OCI-LY3 (cell line): ENCODE measurements at regions not wholly inside any gene's neighbourhood (a gene's known extent, or its start where the extent isn't known, plus 50 kb on each side); places are given as distances from the start of the nearest gene placed in this dataset.

Experiments used
- H2AFZ ChIP-seq: fragments of 200-600, 300-600 bp; shearing (Covaris generic); 2 replicates; pipeline ENCODE4 v1.6.0; 2014; ENCODE audit warnings: antibody characterized with exemption, low read depth, low read length
- H3K27ac ChIP-seq: fragments of 200-600, 300-600 bp; sonication (generic); 2 replicates; pipeline ENCODE4 v1.5.1; 2014; ENCODE audit warnings: mild to moderate bottlenecking, low read length, moderate library complexity, mixed read lengths
- H3K27me3 ChIP-seq: fragments of 200-600, 300-600 bp; sonication (generic); 2 replicates; pipeline ENCODE4 v1.6.1; 2014; ENCODE audit warnings: low read depth, low read length, mixed read lengths
- H3K36me3 ChIP-seq: fragments of 200-600, 300-600 bp; sonication (generic); replicated peaks from 2 replicates; pipeline ENCODE3; 2014; ENCODE audit warnings: low read depth, low read length, mixed read lengths
- H3K4me1 ChIP-seq: fragments of 300-600, 200-600 bp; sonication (generic); 2 replicates; pipeline ENCODE4 v1.6.1; 2014; ENCODE audit warnings: low read length, mixed read lengths
- H3K4me2 ChIP-seq: fragments of 200-600, 300-600 bp; sonication (generic); 2 replicates; pipeline ENCODE4 v1.6.1; 2014; ENCODE audit warnings: low read length, mixed read lengths
- H3K4me3 ChIP-seq: fragments of 300-600, 200-600 bp; sonication (generic); 2 replicates; pipeline ENCODE4 v1.5.1; 2014; ENCODE audit warnings: antibody characterized with exemption, mild to moderate bottlenecking, low read length, moderate library complexity
- H3K79me2 ChIP-seq: fragments of 300-600, 200-600 bp; shearing (Covaris generic); 2 replicates; pipeline ENCODE4 v1.6.1; 2014; ENCODE audit warnings: mild to moderate bottlenecking, low read length, mixed read lengths
- H3K9ac ChIP-seq: fragments of 300-600, 200-600 bp; shearing (Covaris generic); 2 replicates; pipeline ENCODE4 v1.6.0; 2014; ENCODE audit warnings: mild to moderate bottlenecking, low read length, moderate library complexity
- H3K9me3 ChIP-seq: fragments of 200-600, 300-600 bp; shearing (Covaris generic); 2 replicates; pipeline ENCODE4 v1.6.1; 2014; ENCODE audit warnings: low read length, mixed read lengths; ENCODE audit not compliant: insufficient read depth
- H4K20me1 ChIP-seq: fragments of 200-600, 300-600 bp; sonication (generic); 2 replicates; pipeline ENCODE4 v1.6.1; 2016; ENCODE audit warnings: low read length, mixed read lengths; ENCODE audit not compliant: insufficient read depth
- EZH2phosphoT487 ChIP-seq: fragments of 200-600 bp; shearing (Covaris generic); IDR thresholded peaks from 2 replicates; pipeline ENCODE4 v1.6.1; 2018; ENCODE audit warnings: antibody characterized with exemption, mixed run types, low read depth
- TF ChIP-seq, protein P1 (sequence below): fragments of 200-600, 300-600 bp; sonication (generic); IDR thresholded peaks from 2 replicates; pipeline ENCODE4 v1.5.1; 2014; ENCODE audit warnings: antibody characterized with exemption, low read length, low read depth

DNA sequence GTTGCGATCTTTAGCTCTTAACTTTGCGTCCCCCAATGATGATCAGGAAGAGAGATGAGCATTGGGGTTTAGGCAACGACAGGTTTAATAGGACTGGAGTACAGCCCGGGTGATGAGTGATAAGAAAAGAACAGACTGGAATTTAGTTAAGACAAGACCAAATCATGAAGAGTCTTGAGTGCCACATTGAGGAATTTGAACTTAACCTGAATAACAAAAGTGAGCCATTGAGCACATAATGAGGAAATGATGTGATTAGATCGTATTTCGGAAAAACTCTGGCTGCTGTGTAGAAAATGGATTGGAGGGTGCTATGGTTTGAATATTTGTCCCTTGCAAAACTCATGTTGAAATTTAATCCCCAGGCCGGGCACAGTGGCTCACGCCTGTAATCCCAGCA, 83.2 kb upstream of the MELK start:
- H3K36me3 ChIP-seq: no peaks in the 10 kb centered on the region
- H3K27ac ChIP-seq: no peak overlapping the region
- H3K4me3 ChIP-seq: no peak overlapping the region
- no peaks in the 10 kb centered on the region for H3K9me3 ChIP-seq
- H4K20me1 ChIP-seq: peaks cover 13% of the 10 kb centered on the region
- peaks cover 27% of the 10 kb centered on the region for H3K79me2 ChIP-seq
- no peak overlapping the region for H2AFZ ChIP-seq
- H3K4me2 ChIP-seq: no peak overlapping the region
- H3K27me3 ChIP-seq: no peaks in the 10 kb centered on the region
- no peak for TF ChIP-seq EZH2phosphoT487
- TF ChIP-seq, protein P1, sequence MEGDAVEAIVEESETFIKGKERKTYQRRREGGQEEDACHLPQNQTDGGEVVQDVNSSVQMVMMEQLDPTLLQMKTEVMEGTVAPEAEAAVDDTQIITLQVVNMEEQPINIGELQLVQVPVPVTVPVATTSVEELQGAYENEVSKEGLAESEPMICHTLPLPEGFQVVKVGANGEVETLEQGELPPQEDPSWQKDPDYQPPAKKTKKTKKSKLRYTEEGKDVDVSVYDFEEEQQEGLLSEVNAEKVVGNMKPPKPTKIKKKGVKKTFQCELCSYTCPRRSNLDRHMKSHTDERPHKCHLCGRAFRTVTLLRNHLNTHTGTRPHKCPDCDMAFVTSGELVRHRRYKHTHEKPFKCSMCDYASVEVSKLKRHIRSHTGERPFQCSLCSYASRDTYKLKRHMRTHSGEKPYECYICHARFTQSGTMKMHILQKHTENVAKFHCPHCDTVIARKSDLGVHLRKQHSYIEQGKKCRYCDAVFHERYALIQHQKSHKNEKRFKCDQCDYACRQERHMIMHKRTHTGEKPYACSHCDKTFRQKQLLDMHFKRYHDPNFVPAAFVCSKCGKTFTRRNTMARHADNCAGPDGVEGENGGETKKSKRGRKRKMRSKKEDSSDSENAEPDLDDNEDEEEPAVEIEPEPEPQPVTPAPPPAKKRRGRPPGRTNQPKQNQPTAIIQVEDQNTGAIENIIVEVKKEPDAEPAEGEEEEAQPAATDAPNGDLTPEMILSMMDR: no peak
- H3K9ac ChIP-seq: no peak overlapping the region
- peaks cover 33% of the 10 kb centered on the region for H3K4me1 ChIP-seq

DNA sequence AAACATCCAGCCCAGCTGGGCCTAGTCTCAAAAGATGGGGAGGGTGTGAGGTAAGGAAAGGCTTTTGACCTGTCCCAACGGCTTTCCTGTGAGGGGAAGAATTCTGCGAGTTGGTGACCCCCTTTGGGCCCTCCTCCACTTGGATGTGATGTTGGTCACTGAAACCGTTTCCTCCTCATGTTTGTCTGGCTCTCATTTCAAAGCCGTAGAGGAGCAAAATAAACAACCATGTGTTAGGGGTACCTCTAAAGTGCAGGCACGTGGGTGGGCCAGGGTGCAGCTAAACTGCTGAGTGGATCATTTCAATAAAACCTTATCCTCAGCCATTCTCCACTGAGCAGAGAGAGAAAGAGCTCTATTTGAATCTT, 84.3 kb upstream of the MELK start:
- H3K27me3 ChIP-seq: no peaks in the 10 kb centered on the region
- H3K79me2 ChIP-seq: peaks cover 38% of the 10 kb centered on the region
- H2AFZ ChIP-seq: peak overlapping the region; percentile 89
- H3K27ac ChIP-seq: peak overlapping the region; percentile 86
- H3K9ac ChIP-seq: peak overlapping the region; percentile 96
- H3K9me3 ChIP-seq: no peaks in the 10 kb centered on the region
- H3K4me2 ChIP-seq: peak overlapping the region; percentile 99
- H3K4me1 ChIP-seq: peaks cover 28% of the 10 kb centered on the region
- peak overlapping the region; percentile 85 for H3K4me3 ChIP-seq
- no peak for TF ChIP-seq EZH2phosphoT487
- TF ChIP-seq, protein P1: no peak
- peaks cover 21% of the 10 kb centered on the region for H4K20me1 ChIP-seq
- H3K36me3 ChIP-seq: no peaks in the 10 kb centered on the region

DNA sequence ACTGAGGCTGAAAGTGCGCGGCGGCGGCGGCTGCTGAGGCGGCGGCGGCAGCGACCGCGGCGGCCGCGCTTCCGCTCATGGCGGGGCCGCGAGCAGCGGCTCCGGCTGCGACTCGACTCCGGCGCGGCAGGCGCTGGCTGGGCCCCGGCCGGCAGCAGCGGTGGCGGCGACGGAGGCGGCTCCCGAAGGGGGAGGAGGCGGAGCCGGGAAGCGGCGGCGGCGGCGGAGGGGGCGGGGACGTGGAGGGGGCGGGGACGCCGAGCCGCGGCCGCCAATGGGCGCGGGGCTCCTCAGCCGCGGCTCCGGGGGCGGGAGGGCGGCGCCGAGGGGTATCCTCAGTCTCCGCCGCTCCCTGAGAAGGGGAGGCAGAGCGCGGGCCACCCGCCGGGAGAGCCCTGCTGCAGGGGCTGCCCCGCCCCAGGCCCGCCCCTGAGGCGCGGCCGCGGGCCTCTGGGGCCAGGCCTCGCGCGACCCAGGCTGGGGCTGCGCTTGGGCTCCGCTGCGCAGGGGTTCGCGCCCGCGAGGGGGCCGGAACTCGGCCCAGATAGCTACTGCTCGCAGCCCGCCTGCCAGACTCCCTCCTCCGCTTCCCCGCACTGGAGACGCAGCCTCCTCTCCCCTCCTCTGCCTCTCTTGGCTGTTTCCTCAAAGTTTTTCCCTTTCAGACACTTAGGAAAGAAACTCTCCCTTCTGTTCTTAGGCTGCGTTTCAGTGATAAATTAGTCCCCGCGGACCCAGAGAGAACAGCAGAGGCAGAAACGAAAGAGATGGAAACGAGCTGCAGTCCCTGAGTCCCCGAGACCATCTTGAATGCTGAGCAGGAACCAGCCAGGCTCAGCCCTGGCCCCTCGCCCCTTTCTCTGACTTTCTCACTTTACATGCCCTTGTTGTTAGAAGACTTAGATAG, 85.0 kb upstream of the MELK start:
- Histone ChIP-seq H3K79me2 (peaks cover 44% of the 10 kb centered on the region), H3K4me2 (peak overlapping the region; percentile 99), H3K9me3 (no peaks in the 10 kb centered on the region), H3K4me1 (peaks cover 27% of the 10 kb centered on the region), H3K27me3 (no peaks in the 10 kb centered on the region), H2AFZ (peak overlapping the region; percentile 89), H3K36me3 (peaks cover 2% of the 10 kb centered on the region), H3K9ac (peak overlapping the region; percentile 96), H3K27ac (peak overlapping the region; percentile 86), H4K20me1 (peaks cover 25% of the 10 kb centered on the region), H3K4me3 (peak overlapping the region; percentile 99)
- TF ChIP-seq, protein P1: no peak
- no peak for TF ChIP-seq EZH2phosphoT487

DNA sequence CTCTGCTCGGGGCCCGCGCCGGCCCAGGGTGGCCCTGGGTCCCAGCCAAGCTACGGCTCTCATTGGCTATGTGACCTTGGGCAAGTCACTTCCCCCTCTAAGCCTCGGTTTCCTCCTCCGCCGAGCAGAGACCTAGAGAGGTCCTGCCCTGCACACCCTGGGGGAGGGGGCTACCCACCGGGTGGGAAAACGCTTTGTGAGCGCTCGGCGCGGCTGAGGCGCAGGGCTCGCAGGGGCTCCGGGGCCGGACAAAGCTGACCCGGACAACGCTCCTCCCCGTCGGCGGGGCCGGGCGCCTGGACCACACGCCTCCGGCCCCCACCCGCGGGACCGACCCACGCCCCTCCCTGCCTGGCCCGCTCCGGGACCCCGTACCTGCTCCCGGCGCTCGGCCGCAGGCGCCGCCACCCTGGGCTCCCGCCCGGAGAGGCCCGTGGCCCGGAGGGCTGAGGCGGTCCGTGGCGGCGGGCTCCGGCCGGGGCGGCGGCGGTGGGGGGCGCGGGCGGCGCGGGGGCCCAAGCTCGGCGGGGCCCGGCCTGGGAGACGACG, 85.7 kb upstream of the MELK start:
- H3K4me1 ChIP-seq: peaks cover 27% of the 10 kb centered on the region
- peaks cover 48% of the 10 kb centered on the region for H3K79me2 ChIP-seq
- no peaks in the 10 kb centered on the region for H3K9me3 ChIP-seq
- H3K27me3 ChIP-seq: no peaks in the 10 kb centered on the region
- peaks cover 3% of the 10 kb centered on the region for H3K36me3 ChIP-seq
- H2AFZ ChIP-seq: peak overlapping the region; percentile 76; the same call in 1 of the 2 replicates
- peak overlapping the region; percentile 98 for H3K4me2 ChIP-seq
- peak overlapping the region; percentile 95 for H3K9ac ChIP-seq
- peak overlapping the region; percentile 99 for H3K4me3 ChIP-seq
- TF ChIP-seq EZH2phosphoT487: no peak
- TF ChIP-seq, protein P1: no peak
- peak overlapping the region; percentile 75 for H3K27ac ChIP-seq
- H4K20me1 ChIP-seq: peaks cover 27% of the 10 kb centered on the region
